Ecto neural progenitor cell (in vitro differentiated cells): ENCODE measurements at regions not wholly inside any gene's neighbourhood (a gene's known extent, or its start where the extent isn't known, plus 50 kb on each side); places are given as distances from the start of the nearest gene placed in this dataset.
"Not testable (repeated sequence)": the region's sequence is repeated elsewhere in the genome, so short reads cannot be mapped to it uniquely, and the experiment has no call there.

Experiments
- DNase-seq: peaks from one replicate; pipeline ENCODE4 v3.0.0-alpha.2; 2018; ENCODE audit warnings: low spot score

- no peak for DNase-seq
Observed at GRCh38 chr1:60849401-60849800, 233.0 kb upstream of the NFIA start.

- no peak for DNase-seq
Observed at GRCh38 chr1:60848583-60849188, 233.7 kb upstream of the NFIA start.

- no peak for DNase-seq
Observed at GRCh38 chr1:60847855-60848582, 234.3 kb upstream of the NFIA start.

GRCh38 chr1:60847391-60847790 lies 235.0 kb upstream of the NFIA start:
- no peak for DNase-seq

- not testable (repeated sequence) for DNase-seq
Observed at GRCh38 chr1:60845659-60846058, 236.7 kb upstream of the NFIA start.

- DNase-seq: no peak
Observed at GRCh38 chr1:60842304-60842703, 240.1 kb upstream of the NFIA start.

- no peak for DNase-seq
Observed at GRCh38 chr1:60841116-60842046, 241.0 kb upstream of the NFIA start.

- not testable (repeated sequence) for DNase-seq
Observed at GRCh38 chr1:60840476-60840875, 241.9 kb upstream of the NFIA start.

GRCh38 chr1:60835649-60836048 lies 246.7 kb upstream of the NFIA start:
- no peak for DNase-seq

- no peak for DNase-seq
Observed at GRCh38 chr1:60833173-60833572, 249.2 kb upstream of the NFIA start.

GRCh38 chr1:60832367-60832766 lies 250.0 kb upstream of the NFIA start:
- no peak for DNase-seq

- no peak for DNase-seq
Observed at GRCh38 chr1:60831780-60832179, 250.6 kb upstream of the NFIA start.

- no peak for DNase-seq
Observed at GRCh38 chr1:60828944-60829343, 253.4 kb upstream of the NFIA start.

GRCh38 chr1:60826320-60827094 lies 255.9 kb upstream of the NFIA start:
- no peak for DNase-seq

- no peak for DNase-seq
Observed at GRCh38 chr1:60825593-60825992, 256.8 kb upstream of the NFIA start.

GRCh38 chr1:60823151-60823550 lies 259.2 kb upstream of the NFIA start:
- no peak for DNase-seq

- DNase-seq: no peak
Observed at GRCh38 chr1:60822252-60822651, 260.1 kb upstream of the NFIA start.

GRCh38 chr1:60821156-60821555 lies 261.2 kb upstream of the NFIA start:
- no peak for DNase-seq

- DNase-seq: no peak
Observed at GRCh38 chr1:60818969-60819701, 263.2 kb upstream of the NFIA start.

- no peak for DNase-seq
Observed at GRCh38 chr1:60813071-60813470, 269.3 kb upstream of the NFIA start.
